HG02763 (cell line): ENCODE measurements at regions not wholly inside any gene's neighbourhood (a gene's known extent, or its start where the extent isn't known, plus 50 kb on each side); places are given as distances from the start of the nearest gene placed in this dataset.

Experiments
- ATAC-seq: cut with Tn5 transposase; IDR thresholded peaks from one replicate; pipeline ENCODE4 v1.9.1; 2021; ENCODE audit warnings: mild to moderate bottlenecking, moderate library complexity; ENCODE audit not compliant: unreplicated experiment

DNA sequence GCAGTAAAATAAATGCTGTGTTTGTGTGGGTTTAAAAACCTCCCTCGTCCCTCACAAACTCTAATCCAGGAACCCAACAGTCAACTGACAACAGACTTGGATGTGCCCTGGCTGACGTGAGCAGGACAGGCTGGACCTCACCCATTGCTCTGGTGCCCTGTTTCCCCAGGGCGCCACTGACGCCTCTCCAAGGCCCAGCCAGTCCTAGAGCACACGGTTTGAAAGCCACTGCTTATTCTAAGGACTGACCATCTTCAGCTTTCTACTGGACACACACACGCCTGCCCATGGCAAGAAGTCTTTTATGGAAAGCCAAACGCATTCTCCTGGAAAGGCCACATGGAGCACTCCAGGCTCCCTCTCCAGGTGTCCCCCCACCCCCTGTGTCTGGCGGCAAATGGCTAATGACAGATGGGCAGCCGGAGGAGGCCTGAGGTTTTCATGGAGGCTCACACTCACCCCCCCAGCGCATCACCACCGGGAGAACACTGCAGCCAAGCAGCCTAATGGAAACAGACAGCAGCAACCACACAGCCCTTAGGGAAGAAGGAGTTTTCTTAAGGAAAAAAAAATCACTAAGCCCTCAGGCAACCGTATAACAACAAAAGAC, 319.2 kb downstream of the SOX9 start:
- no peak for ATAC-seq

DNA sequence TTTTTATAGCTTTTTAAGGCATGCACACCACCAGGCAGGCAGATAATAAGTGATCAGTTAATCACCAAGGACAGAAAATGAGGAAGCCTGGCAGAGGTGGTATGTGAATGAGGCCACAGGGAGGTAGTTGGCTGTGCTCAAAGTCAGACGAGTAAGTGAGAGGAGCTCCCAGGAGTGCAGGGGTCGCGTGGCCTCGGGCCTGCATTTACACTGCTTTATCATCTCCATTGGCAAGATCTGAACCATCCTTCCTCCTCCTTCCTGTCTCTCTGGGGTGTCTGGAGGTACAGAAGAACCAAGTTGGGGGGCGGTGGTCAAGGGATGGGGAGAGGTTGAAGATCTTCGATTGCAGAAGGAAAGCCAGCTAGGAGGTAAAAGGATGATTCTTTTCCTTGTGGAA, 320.1 kb downstream of the SOX9 start:
- ATAC-seq: no peak

DNA sequence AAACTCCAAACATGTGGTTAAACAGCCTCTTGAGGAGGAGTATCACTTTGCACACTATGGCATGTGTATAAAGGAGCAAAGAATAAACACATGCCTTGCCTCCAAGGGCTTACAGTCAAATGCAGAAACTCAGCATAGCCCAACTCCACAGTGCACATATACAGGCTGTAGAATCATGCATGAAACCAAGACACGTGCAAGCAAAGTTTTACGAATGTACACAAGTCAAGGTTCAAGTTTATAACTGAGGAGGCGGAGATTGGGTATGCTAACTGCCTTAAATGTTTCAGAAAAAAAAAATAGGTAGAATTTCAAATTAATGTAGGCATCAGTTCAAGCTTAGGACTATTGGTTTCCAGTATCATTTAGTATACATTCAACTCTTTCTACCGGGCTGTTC, 321.1 kb downstream of the SOX9 start:
- no peak for ATAC-seq

DNA sequence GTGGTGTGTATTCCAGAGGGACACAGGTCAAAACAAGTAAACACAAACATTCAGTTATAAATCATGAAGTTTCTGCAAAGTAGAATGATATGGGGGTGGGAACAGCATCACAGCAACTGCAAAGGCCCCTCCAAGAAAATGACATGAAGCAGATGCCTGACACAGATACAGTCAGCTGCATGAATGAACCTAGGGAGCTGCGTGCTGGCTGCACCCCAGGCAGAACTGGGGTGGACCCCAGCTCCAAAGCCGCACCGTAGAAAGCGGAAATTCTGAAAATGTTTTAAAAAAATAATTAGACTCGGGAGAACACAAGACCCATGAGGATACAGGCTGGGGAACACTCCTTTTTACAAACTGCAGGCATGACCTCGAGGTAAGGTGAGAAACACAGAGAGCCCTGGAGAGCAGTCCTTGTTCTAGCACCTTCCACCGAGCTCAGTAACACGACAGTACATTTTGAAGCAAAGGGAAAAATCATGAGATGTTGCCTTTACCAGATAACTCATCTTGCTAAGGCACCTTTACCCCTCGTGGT, 323.8 kb downstream of the SOX9 start:
- ATAC-seq: no peak

DNA sequence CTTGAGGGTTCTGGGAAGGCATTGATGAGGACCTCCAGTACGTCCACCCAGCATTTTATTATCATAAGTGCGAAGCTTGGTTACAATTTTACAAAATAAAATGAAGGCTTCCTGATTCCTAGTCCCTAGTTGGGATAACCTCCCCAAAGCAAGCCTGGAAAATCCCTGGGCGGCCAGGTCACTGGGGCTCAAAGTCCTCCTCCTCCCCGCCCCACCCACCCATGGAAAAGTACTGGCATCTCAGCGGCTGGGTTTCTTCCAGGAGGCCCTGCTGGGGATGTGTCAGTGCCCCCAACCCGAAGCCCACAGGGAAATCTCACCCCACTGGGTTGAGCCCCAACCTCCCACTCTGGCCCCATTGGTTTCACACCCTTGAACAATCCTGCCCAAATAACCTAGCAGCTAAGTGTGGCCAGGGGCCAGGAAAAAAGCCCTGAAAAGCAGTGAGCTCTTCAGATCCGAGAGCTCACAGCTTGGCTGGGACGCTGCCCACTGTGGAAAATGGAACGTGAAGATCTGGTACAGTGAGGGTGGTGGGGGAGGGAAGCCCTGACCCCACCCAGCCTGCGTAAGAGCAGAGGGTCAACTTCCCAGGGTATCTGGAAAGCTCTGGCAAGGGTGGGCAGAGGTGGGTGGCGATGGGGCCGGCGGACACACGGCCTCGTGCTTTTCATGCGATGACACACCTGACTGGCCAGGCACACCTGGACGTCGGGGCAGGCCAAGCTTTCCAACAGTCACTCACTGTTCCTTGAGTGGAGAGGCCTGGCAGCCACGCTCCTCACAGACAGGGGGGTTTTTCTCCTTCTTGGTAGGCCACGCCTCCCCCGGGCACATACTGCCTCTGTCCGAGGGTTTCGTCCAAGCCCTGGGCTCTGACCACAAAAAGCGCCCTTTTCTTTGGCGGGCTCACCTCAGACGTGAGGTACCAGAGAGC, 324.5 kb downstream of the SOX9 start:
- no peak for ATAC-seq

DNA sequence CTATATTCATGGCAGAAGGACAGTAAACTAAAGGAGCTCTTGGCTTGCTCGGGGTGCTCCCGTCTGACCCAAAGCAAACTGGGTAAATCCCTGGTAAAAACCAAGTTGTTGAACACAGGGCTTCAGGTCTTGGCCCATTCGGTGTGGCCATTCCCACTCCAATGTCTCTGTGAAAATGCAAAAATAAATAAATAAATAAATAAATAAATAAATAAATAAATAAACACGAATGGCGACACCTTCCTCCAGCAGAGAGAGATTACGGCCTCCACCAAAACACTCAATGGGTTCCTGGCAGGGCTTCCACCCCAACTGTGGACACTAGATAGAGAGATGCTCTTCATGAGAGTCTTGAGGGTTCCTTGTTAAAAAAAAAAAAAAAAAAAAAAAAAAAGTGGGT, 325.3 kb downstream of the SOX9 start:
- no peak for ATAC-seq

DNA sequence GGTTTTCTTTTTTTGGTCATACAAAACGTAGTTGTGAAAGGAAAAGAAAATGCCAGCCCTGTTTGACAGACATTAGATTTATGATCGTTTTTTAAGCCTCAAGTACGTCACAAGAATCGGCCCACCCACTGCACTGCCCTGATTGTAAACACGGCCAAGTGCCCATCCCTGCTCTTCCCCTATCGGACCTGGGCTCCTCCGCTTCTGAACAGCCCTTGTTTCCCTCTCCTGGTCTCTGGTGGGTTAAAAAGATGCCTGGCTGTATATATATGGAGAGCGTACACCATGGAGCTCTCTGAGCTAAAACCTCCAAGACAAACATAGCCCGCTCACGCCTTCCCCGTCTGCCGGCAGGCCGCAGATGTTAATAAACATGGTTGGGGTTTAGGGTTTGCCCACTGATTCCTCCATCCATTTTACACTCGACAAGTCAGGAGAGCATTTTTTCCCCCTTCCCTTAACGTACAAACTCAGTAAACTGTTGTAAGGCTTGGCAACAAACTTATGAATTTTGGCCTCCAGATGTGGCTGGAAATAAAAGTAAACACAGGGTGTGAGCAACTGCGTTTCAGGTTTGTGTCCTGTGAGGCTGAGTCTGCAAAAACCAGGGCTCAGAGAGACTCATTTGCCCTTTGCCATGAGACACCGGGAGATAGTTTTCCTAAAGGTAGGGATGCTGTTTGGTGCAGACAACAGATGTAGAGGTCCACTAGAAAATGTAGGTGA, 325.9 kb downstream of the SOX9 start:
- no peak for ATAC-seq

DNA sequence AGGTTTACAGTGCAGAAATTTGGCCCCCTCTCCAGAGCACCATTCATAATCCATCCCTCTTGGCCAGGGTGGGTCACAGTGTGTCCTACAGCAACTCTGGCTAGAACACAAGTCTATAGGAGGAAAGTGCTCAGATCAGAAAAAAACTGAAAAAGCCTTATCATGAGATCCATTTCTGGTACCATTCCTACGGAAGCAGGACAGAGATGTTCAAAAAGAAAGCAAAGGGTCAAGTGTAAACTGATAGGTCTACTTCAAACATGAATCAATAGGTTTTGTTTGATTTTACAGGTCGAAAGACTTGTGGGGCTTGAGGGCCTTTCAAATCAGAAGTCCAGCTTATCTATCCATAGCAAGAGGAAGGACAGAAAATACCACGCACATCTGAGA, 326.4 kb downstream of the SOX9 start:
- no peak for ATAC-seq

DNA sequence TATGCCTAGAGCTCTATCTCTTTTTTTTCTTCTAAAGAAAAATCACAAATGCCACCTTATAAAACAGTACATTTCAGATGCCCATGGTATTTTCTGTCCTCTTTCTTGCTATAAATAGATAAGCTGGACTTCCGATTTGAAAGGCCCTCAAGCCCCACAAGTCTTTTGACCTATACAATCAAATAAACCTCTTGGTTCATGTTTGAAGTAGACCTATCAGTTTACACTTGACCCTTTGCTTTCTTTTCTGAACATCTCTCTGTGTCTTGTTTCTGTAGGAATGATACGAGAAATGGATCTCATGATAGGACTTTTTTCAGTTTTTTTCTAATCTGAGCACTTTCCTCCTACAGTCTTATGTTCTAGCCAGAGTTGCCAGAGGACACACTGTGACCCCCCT, 327.2 kb downstream of the SOX9 start:
- no peak for ATAC-seq

DNA sequence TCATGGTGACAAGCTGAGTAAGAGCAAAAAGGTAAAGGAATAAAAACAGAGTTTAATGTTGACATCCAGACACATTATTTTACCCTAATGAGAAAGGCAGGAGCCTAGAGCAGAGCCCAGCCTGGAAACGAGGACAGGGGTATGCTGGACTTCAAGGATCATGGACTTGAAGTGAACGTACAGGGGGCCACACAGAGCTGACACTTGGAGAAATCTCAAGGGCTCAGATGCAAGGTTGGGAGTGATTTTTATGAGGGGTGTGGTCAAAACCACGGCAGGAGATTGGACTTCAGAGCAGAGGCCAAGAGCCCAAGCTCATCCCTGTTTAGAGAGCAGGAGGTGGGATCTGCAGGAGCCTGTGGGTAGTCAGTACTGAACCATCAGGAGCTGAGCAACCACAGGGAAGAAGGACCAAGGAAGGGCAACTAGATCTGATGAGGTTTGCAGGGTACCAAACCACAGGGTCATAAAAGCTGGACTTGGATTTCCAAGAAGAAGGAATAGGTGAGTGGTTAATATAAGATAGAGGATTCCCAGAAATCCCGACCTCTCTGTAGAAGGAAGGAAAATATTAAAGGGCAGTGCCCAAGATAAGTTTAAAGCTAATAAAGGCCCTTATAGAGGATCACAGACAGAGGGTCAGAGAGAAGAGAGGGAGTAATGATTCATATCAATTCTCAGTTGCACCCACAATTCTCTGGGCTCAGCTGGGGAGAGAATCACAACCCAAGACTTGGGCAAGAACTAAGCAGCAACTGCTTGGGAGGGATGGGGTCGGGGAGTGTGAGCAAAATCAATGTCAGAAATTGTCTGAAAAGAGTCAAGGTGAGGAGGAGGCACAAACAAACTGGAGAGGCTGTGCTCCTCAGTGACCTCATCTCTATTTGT, 331.7 kb downstream of the SOX9 start:
- ATAC-seq: no peak

DNA sequence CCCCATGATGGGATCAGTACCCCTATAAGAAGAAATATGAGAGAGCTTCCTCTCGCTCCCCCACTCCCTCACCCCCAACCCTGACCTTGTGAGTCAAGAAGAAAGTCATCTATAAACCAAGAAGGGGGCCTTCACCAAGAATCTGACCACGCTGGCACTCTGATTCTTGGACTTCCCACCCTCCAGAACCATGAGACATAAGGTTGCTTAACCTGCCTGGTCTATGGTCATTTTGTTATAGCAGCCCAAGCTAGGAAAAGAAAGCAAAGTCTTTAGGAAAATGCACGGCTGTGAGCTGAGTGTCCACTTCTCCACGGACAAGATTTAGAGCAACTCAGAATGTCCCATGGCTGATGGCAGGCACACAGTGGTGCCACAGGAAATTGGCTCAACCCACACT, 333.5 kb downstream of the SOX9 start:
- no peak for ATAC-seq

DNA sequence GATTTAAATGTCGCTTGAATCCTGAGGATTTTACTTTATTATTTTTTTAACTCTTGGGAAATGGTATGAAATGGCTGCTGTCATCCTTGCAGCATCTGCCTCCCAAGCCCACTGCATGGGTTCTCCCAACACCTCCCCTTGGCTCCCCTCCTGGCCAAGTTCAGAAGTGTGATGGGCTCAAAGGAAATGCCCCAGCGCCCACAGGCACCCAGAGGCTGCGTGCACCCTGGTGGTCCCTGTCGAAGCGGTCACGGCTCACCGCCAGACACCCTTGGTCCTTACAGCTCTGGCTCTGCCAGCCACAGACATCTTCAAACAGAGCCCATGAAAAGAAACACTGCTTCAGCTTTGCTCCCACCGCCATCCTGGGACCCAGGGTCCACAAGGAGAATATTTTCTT, 334.7 kb downstream of the SOX9 start:
- ATAC-seq: no peak

DNA sequence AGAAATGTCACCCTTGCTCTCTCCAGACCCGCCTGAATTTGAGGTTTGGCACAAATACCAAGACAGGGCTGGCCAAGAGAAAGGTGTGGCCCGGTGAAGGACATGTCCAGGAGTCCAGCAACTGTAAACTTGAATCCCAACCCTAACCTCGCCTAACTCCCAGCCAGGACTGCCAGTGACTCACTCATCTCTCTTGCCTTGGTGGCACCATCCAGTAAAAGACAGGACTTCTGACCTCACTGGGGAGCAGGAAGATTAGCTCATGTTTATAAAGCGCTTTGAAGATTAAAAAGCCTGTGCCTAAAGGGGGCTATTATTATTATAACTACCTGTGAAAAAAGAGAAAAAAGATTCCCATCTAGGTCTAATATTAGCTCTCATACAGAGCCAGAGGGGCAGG, 335.3 kb downstream of the SOX9 start:
- no peak for ATAC-seq

DNA sequence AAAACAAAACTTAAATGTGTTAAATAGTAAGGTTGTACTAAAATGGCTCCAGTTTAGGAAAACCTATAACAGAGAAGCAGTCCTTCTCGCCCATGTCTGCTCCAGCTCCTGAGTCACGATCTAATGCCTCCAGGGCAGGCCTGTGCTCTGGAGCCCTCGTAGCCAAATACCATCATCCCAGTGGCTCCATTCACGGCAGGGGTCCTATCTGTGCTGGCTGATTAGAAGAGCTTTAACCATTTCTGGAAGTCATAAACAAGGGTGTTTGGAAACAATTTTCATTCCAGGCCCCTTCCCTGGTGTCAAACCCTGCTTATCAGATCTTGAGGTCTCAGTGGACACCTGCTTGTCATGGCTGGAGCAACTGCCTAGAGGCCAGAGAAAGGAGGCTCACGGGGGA, 336.9 kb downstream of the SOX9 start:
- ATAC-seq: no peak

DNA sequence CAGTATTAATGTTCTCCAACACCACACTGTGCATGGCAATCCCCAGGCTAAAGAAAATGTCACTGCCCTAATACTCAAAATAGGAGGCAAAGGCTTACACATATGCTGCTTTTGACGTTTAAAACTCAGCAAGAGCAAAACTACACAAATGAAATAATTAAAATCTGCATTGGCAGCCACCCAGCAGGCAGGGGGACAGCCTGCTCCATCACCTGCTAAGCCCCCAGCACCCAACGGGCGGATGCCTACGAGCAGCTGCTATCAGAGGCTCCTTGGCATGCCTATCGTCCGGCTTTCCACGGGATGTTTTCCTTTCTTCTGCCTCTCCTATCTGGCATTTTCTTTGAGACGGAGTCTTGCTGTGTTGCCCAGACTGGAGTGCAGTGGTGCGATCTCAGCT, 337.5 kb downstream of the SOX9 start:
- ATAC-seq: no peak

DNA sequence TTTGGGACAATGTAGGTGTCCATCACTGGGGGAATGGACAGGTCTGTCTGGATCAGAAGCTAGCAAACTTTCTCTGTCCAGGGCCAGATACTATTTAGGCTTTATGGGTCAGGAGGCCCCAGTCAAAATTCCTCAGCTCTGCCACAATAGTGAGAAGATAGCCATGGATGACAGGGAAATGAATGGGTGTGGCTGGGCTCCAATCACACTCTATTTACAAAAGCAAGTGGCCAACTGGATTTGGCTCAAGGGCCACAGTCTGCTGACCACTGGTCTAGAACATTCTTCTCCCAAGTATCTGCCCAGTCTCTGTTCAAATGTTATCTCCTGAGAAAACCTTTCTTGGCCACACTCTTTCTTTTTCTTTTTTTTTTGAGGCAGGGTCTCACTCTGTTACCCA, 339.9 kb downstream of the SOX9 start:
- ATAC-seq: no peak

DNA sequence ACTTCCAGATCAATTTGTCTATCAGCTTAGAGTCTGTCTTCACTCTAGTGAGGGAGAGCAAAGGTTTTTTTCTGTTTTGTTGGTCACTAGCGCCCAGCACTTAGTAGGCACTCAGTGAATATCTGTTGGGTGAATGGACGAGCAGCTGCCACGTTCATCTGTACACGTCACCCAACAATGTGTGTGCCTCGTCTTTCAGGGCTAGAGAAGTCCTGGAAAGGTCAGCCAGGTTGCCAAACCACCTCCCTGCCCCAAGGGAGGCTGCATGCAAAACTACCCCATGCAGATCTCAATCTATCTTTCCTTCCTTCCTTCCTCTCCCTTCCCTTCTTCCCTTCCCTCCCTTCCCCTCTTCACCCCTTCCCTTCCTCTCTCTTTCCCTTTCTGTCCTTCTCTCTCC, 340.9 kb downstream of the SOX9 start:
- no peak for ATAC-seq

DNA sequence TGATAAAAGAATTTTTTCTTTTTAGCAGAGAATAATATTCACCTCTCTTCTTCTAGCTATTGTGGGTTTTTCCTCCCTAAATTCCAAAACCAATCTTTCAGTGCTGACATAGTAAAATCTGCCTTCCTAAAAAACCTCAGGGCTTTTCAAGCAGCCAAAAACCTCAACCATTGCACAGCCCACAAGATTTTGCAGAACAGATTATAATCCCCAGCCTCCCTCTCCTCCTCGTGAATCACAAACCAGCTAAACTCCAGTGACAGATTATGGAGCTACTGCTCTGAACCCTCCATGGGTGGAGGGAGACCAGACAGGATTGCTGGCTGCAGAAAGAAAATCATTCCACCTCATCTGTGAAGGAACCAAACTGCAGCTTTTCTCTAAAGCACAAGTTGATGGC, 341.6 kb downstream of the SOX9 start:
- no peak for ATAC-seq

DNA sequence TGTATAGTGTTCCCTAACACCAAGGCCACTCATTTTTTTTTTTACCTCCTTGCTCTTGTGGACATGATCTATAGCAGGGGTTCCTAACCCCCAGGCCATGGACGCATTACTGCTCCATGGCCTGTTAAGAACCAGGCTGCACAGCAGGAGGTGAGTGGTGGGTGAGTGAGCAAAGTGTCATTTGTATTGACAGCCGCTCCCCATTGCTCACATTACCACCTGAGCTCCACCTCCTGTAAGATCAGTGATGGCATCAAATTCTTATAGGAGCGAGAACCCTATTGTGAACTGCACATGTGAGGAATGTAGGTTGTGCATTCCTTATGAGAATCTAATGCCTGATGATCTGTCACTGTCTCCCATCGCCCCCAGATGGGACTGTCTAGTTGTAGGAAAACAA, 342.0 kb downstream of the SOX9 start:
- ATAC-seq: no peak

DNA sequence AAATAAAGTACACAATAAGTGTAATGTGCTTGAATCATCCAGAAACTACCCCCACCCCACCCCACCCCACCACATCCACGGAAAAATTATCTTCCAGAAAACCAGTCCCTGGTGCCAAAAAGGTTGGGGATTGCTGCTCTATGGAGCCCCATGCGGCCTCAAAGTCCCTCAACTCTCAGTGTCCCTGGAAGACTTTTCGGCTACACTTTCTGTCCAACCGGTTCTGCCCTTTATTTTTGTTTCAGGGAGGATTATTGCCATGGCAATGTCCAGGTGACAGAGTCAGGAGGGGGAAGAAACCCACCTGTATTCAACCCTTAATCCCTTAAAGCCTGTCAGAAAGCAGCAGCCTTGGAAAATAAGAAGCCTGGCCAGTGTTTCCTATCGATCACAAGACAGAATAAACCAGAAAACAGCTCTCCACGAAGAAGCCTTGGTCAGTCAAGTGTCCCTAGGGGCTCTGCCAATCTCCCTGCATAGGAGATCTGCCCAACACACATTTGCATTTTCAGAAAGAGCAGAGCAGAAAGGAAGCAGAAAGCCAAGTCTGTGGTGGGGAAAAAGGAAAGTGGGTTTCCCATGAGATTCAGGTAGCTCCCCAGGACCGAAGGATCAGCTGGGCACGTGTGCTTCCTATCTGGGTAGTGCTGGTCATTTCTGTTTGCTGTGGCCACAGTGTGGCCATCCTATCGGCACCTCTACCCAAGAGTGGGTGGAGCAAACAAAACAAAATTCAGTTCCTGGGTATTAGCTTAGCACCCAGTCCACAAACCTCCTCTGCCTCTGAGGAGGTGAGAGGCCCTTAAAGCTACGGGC, 342.7 kb downstream of the SOX9 start:
- ATAC-seq: no peak
